Cerebellar cortex (tissue), 1 donor: ENCODE measurements at regions not wholly inside any gene's neighbourhood (a gene's known extent, or its start where the extent isn't known, plus 50 kb on each side); places are given as distances from the start of the nearest gene placed in this dataset.

Experiments
- DNase-seq: peaks from one replicate; pipeline ENCODE4 v3.0.0-alpha.2; 2015; ENCODE audit warnings: low spot score

DNA sequence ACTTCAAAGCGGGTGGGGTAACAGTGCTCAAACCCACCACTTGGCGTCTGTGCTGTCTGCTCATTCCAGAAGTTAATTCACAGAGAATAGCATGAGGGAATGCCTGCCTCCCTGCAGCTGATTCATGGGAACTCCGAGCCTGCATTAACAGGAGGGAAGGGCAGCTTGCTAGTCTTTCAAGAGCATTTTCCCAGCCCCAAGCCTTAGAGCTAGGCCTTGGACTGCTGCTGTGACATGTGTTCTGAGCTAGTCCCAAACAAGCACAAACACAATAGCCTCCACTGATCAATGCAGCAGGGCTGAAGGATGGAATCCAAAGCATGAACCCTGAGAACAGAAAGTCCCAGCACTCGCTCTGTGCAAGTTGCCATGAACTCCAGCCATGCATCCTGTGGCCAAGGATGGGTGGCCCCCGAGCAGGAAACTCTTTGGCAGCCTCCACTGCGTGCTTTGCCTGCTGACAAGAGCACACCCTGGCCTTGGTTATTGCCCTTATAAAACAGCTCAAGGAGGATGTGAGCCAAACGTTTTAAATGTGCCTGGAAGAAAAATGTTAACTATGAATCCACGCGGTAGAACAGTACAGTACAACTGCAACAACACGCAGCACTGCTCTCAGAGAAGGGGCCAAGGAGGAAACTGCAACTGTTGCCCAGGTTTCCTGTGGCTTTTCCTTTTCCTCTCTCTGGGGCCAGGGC is 653.1 kb upstream of the KLF4 start:
- DNase-seq: peak; percentile 36

DNA sequence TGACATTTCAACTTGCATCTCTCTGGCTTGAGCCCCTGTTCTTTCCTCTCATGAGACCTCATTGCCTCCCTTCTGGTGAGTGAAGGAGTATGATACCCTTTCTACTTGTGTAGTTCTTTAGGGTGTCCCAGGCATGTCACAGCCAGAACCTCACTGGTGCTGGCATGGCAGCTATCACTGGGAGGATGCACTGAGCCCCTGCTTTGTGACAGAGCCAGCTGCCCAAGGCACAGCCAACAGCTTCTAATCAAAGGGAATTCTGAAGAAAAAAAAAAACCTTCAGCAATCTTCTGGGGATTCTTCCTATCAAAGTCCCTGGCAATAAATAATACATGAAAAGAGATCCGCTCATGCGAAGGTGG is 652.6 kb upstream of the KLF4 start:
- DNase-seq: no peak

DNA sequence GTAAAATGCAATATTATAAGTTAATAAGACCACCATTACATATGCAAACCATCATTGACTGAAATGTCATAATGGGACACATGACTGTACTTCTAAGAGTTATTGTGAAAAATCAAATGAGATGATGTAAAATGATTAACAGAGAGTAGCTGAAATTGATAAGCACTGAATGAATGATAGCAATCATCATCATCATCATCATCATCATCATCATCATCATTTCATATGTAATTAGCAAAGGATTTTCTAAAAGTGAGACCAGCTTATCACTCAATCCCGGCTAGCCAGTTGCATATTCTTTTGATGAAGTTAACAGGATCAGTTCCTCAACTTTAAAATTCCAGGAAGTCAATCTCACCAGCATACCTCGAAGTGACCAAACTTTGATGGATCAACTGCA is 650.3 kb upstream of the KLF4 start:
- DNase-seq: no peak

DNA sequence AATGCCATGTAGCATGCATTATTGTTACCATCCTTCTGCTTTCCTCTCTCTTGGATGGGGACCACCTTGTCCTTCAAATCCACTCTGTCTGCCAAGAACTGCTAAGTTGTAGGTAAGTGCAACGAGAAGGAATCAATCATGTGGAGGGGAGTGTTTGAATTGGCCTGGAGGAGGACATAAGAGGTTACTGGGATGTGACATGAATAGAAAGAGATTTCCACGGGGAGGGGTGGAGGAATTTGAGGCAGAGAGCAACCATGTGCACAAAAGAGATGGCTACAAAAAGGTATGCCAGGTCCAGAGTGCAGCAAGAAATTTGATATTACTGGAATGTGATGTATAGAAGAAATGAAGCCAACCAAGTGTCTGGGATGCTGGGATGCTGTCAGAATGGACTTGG is 648.9 kb upstream of the KLF4 start:
- DNase-seq: no peak

DNA sequence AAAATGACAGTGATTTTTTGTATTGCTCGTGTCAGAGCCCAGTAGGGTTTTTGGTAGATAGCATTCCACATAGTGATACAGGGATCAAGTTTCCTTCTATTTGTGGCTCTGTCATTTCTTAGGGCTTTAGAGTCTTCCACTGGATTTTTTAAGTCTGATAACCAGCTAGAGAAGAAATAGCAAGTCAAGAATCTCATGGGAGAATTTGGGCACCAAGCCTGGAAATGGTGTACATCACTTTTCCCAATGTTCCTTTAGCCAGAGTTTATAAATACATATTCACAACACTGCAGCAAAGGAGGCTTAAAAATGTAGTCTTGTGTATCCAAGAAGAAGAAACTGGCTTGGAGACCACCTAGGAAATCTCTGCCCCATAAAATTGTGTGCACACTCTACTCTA is 647.1 kb upstream of the KLF4 start:
- no peak for DNase-seq

DNA sequence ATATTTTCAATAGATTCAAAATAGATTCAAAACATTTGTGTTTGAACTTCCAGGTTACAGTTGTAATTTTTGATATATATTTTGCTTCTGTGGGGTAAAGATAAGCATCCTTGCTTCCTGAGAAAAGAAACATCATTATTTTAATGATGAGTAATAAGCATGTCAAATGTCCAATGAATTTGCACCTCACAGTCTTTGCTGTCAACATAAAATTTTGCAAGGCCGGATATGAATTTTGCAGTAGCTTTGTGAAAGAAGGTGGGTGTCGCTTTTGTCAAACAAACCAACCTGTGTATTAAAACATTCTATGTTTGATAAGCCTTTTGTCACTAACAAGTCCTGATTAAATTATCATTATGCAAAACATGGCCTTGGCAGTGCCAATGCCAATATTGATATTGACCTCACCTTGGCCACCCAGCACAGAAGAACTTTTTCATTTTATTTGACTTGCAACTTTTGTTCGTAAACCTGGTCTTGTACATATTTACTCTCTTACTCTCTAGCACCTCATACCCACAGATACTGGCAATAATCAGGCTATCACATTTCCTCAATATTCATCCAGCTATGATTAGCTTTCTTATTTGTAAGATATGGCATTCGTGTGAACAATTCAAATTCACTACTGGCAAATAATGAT is 645.0 kb upstream of the KLF4 start:
- no peak for DNase-seq

DNA sequence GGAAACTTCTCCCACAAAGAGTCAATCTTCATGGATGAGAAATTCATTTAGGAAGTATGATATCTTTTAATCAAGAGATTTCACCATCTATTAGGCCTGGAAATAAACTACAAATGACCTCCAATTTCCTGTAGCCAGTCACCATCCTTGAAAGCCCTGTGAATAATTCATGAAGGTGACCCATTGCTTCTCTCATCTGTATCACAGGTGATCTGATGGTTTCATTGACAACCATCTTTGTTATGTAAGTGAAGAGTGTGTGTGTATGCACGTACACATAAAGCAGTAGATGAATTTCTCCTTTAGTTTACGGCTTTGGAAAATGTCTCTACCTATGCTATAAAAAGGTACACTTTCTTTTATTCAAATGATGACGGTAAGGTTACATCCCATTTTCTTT is 644.1 kb upstream of the KLF4 start:
- DNase-seq: no peak

DNA sequence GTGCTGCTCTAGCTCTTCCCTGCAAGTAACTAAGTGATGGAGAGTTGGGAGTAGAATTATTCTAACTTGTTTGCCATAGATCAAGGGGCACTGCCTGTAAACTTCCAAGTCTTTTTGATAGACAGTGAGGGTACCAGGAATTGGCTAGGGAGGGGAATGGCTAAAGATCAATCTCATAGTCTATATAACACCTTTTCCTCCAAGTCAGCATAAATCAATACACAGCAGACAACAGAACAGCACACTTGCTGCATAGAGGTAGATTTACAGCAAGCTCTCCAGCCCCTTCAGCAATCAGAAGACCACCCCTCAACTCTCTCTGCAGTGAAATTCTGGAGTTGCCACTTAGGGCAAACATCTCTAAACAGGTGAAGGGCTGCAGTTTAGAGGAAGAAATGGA is 643.5 kb upstream of the KLF4 start:
- no peak for DNase-seq

DNA sequence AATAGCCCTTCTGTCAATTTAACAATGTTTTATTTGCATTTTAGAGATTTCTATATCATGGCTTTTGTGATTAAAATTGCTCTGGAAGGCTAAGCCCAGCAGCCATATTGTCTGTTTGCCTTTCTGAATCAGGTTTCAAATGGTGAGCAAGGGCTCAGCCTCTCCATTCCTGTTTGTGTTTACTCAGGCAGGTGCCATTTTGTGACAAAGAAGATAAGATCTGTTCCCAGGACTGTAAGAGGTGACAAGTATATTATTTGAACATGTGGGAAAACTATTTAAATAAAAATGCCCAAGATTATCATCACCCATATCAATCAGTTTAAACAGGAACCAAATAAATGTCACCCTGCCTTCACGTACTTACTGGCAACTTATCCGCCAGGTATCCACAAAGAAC is 641.3 kb upstream of the KLF4 start:
- DNase-seq: no peak

DNA sequence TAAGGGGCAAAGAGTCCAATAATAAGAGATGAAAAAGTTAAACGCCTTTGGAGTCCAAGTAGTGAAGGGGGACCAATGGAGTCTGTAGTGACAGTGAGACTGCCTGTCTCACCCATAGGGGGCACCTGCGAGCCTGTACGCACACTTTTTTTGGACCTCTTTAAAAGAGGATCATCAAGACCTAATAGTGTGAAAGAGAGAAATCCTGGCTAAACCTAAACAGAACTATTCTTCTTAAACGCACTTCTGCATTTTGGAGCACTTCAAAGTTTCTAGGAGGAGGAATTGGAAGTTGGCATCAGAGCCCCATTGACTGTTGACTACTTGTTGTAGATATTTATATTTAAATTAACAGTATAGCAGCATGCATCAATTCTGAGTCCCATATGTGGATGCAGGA is 636.1 kb upstream of the KLF4 start:
- no peak for DNase-seq

DNA sequence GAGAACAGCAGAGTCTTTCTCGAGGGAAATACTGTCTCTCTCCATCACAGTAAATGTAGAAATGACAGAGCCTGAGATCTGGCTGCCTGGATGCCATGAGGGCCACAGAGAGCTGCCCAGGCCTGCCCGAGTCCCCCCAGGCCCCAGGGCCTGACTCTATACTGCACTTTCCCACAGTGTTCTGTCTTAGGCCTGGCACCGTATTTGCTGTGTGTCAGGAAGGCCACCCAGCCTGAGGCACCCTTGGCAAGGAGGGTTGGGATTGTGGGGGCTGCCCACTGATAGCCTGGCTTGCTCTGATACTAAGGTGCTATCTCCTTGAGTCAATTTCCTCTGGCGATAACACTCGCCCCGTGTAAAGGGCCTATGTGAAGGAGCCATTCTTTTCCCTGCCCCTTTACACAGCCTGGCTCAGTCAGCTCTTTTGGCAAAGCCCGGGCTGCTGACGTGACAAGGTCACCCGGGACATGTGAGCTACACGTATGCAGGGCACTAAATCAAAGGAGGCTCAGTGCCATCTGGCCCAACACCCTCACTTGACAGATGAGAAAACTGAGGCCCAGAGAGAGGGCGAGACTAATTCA is 630.1 kb upstream of the KLF4 start:
- no peak for DNase-seq

DNA sequence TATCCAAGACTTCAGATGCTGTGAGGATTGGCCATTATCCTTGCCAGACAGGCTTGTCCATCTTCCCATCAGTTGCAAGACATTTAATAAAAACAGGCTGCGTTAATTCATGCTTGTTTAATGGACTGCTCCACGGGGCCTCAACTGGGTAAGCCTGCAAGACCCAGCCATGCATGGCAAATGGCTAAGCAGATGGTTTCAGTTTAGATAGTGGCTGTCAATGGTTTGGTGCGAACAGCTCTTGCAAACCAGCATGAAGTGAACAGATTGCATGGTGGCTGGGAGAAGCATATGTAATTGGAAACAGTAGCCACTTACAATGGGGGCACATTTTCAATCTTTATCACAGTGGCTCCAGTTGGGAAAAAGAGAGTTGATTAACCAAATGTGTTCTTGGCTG is 628.2 kb upstream of the KLF4 start:
- peak; percentile 61 for DNase-seq

DNA sequence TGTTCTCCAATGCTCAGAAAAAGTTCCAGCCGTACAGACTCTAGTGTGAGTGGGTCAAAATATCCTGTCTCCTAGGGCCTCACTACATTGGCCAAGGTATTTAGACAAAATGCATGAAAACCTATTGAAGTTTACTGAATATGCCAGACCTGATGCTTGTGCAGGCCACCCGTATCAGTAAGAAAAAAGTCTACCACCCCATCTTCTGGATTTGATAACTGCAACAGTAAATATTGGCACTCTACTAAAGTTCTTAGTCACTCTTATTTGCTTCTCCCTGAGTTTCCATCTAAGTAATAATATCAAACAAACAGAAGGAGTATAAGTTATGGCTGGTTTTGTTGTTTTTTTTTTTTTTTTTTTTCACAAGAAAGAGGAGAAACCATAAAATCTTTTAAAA is 627.7 kb upstream of the KLF4 start:
- no peak for DNase-seq

DNA sequence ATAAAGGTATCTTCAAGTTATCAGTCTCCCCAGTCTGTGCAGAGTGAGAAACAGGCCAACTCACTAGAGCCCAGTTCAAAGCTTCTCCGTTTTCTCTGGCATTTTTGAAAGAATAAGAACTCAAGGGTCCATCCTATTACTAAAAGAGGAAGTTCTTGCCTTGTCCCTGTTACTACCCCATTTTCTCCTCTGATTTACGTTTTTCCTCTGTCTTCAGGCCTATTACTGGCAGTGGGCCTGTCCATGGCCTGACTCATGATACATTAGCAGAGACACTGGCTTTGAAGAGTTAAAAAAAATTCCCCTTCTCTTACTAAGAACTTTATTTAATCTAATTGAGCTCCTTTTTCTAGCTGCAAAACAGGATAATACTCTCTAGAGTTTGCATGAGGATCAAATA is 624.0 kb upstream of the KLF4 start:
- no peak for DNase-seq

DNA sequence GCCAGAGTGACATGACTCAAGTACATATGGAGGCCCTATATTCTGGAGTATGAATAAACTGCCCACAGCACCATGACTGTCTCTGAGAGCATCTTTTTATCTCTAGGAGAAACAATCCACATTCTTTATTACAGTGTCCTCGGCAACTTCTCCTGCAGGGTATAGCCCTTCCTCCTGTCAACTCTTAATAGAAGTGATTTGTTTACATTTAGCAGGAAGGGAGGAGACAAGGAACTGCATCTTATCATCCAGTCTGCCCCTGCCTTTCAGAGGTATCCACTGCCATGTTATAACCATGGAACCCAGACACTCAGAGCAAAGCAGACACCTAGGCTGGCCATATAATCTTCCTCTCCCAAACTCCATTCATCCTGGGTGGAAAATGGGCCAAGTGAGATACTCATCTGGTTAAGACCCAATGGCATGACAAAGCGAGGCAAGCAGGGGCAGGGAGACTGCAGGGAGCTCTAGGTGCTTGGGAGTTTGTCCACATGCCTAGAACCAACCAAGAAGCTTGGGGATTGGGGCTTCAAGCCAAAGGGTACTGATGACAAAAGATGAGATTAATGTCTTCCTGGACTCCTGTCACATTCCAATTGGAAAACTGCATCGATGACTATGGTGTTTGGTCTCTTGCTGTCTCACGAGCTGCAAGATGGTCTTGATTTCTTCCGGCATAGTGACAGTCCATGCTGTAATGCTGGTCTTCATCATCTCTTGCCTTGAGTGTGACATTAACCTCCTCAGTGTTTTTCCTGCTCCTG is 620.5 kb upstream of the KLF4 start:
- DNase-seq: no peak

DNA sequence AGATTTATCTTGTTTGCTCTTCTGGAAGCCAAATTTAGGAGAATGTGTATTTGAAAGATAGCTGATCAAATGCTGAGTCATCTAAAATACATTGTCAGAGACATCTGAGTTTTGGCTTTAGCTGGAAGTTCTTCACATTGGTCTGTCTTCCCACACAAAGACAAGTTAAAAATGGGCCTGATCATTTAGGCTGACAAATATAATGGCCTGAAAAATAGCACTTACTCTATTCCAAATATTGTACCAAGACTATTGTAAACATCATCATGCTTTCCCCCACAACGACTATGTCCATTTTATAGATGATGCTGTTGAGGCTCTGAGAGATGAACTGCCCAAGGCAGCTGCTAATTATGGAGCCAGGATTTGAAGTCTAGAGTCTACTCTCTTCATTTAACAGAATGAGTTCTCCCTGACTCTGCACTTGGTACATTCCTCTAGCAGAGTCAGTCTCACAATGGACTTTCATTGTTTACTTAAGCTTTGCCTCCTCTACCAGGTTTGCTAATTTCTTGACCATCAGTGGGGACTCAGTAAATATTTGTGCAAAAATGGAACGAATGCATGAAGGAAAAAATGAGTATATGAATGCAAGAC is 619.4 kb upstream of the KLF4 start:
- no peak for DNase-seq

DNA sequence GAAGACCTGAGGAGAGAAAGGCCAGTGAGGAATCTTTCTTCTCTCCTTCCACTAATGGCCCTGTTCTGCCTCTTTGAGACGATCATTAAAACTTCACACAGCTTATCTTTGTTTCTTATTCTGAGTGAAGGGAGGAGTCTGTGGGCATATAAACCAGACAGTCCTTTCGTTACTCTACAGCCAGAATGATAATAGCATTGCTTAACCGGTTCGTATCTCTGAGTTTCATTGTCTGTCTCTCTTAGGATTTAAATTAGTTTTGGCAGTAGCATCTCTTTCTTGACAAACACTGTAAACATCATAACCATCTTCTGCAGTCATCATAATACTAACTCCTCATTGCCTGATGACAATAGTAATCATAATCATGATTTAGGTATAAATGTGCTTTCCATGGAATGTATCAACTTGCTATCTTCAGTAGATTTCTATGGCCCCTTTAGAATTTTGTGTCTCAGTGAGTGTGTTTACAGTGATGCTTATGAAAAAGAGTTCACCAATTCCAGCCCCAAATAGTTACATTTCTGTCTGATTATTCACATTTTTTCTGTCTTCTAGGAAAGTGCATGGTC is 618.8 kb upstream of the KLF4 start:
- no peak for DNase-seq

DNA sequence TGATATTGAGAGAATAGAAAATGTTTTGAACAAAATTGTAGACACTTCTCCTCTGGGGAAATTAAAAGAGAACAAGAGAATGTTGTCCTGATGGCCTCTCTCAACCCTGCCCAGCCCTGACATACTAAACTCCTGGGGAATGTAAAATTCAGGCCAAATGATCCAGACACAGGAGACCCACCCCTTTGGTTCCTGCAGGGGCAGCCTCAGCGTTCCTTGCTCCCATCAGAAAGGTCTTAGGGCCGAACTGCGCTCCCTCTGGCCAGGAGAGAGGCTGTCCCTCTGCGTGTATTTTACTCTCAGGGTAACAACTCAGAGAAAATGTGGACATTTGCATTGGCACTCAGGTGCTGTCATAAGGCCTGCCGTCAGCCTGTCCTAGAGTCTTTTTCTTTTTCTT is 616.3 kb upstream of the KLF4 start:
- no peak for DNase-seq

DNA sequence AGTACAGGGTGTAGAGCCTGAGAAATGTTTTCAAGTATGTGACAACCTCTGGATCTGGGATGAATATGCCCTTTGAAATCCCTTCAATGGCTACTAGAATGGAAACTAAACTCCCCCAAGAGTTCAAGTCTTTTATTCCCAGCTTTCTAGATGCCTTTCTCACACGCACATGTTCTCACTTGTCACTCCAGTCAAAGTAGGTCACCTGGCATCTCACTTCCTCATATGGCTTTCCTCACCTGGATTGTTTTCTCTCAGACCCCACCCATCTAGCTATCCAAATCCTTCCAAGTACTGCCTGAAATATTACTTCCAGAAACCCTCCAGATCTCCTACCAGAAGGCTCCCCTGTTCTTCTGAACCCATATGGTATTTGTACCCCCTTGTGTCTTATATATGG is 615.4 kb upstream of the KLF4 start:
- no peak for DNase-seq

DNA sequence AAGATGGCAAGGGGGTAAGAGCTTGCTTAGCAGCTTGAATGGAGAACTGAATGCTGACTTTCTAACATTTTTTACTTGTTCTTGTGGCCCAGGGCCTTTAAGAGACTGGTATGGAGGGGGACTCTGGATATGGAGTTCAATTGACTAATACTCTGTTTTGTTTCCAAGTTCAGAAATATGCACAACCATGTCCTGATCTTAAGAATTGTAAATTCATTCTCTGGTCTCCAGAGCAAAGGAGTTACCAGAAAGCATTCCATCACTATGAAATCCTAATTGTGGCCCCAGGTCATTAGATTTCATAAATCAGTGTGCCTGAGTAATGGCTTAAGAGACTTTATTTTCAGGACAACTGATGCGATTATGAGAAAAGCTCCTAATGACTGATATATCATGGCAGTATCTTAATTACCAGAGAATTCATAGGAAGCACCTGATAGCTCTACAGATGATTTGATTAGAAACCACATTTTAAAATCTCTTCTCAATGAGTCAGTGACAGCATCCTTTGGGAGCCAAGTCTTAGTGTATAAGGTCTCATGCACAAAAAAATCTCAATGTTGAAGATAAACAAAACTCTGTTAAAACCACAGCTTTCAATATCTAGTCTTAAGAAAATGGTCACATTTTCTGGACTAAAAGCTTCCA is 613.6 kb upstream of the KLF4 start:
- DNase-seq: no peak

DNA sequence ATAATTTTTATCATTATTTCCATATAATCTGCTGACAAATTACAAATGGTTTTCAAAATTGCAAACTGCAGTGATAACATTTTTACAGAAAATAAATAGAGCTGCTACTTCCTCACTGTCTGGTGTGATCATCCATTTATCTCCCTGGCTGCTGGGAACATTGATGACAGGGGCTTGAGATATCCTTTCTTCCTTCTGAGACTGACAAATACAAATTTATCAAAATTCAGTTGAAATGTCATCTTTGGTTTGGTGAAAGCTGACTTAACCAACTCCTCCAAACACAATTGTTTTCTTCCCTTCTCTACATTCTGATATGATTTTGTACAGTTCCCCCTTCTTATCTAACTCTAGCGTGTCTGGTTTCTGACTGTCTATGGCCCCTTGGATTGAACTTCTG is 611.8 kb upstream of the KLF4 start:
- no peak for DNase-seq

DNA sequence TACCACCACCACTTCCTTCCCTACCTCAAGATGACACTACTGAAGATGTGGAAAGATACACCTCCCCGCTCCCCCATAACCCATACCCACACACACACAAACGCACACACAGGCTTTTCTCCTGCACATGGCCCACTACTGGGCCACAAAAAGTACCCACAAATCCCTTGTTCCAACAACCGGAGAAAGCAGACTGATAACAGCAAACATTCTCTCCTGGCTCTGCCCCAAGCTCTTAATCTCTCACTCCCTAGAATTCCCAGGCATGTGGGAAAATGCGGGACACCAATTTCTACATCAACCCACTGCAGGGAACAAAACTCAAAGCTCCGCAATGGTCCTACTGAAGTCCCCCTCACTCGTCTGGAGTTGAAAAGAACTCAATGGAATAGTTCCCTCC is 611.0 kb upstream of the KLF4 start:
- no peak for DNase-seq
